ENCODE measurements at regions not wholly inside any gene's neighbourhood (a gene's known extent, or its start where the extent isn't known, plus 50 kb on each side); places are given as distances from the start of the nearest gene placed in this dataset.
A peak's percentile ranks its signal among the peaks of the same experiment; 100 is the strongest.

- peaks cover 22% of the 10 kb centered on the region for H3K4me1 Mint-ChIP-seq
- H3K27ac Mint-ChIP-seq, result peak overlapping the region; percentile 48; the same call in 1 of the 2 replicates
- no peak overlapping the region for H3K4me3 Mint-ChIP-seq
- H3K9me3 Mint-ChIP-seq, result no peaks in the 10 kb centered on the region
- no peak for DNase-seq (ENCODE audit: low spot score)
- no peak for TF ChIP-seq RELA (CRISPR knock-in tag; IDR thresholded peaks at IDR 0.05; ENCODE audit: borderline replicate concordance)
- TF ChIP-seq ZNF671 (CRISPR knock-in tag; IDR thresholded peaks at IDR 0.05), result no peak
- H3K27me3 Mint-ChIP-seq (ENCODE audit: low read depth), result no peaks in the 10 kb centered on the region
- peaks cover 67% of the 10 kb centered on the region for H3K36me3 Mint-ChIP-seq
- ChIA-PET POLR2A (interaction anchor here (0.7 kb wide), 1 partner anchor 408 kb away, joined by 3 read pairs; no protein-coding TSS in a partner anchor), CTCF (interaction anchor here (0.6 kb wide), 1 partner anchor 1714 kb away, joined by 4 read pairs; no protein-coding TSS in a partner anchor)
- no peak for ATAC-seq
Measured at GRCh38 chr9:115517335-115518075, 399.5 kb upstream of the TNC start.

GRCh38 chr9:115520646-115521045 lies 402.7 kb upstream of the TNC start:
- no peak for TF ChIP-seq ZSCAN18 (CRISPR knock-in tag; IDR thresholded peaks at IDR 0.05)
- TF ChIP-seq SOX15 (CRISPR knock-in tag; IDR thresholded peaks at IDR 0.05), result no peak
- no peak for TF ChIP-seq ZNF671 (CRISPR knock-in tag; IDR thresholded peaks at IDR 0.05)
- no peak for TF ChIP-seq TCF7 (CRISPR knock-in tag; IDR thresholded peaks at IDR 0.05; ENCODE audit: low read depth)
- TF ChIP-seq FOXK1 (CRISPR knock-in tag; IDR thresholded peaks at IDR 0.05), result no peak
- no peak for TF ChIP-seq PREB (CRISPR knock-in tag; IDR thresholded peaks at IDR 0.05; ENCODE audit: borderline replicate concordance)
- TF ChIP-seq NR1H2 (CRISPR knock-in tag; IDR thresholded peaks at IDR 0.05), result no peak
- TF ChIP-seq USF1 (CRISPR knock-in tag; IDR thresholded peaks at IDR 0.05), result no peak
- TF ChIP-seq HMGA2 (CRISPR knock-in tag; IDR thresholded peaks at IDR 0.05), result no peak
- TF ChIP-seq ZNF138 (CRISPR knock-in tag; conservative IDR thresholded peaks at IDR 0.05), result no peak
- no peak for TF ChIP-seq NFYB (CRISPR knock-in tag; conservative IDR thresholded peaks at IDR 0.05; ENCODE audit: low read depth)
- no peak for TF ChIP-seq RELA (CRISPR knock-in tag; IDR thresholded peaks at IDR 0.05; ENCODE audit: borderline replicate concordance)
- no peak for TF ChIP-seq SMAD4 (CRISPR knock-in tag; IDR thresholded peaks at IDR 0.05)
- no peak for TF ChIP-seq TP53 (CRISPR knock-in tag; IDR thresholded peaks at IDR 0.05)
- no peak for TF ChIP-seq ATF3 (CRISPR knock-in tag; conservative IDR thresholded peaks at IDR 0.05)
- no peak for TF ChIP-seq CDX4 (CRISPR knock-in tag; IDR thresholded peaks at IDR 0.05; ENCODE audit: borderline replicate concordance)
- Mint-ChIP-seq H3K4me3 (no peak overlapping the region), H3K27me3 (ENCODE audit: low read depth) (no peaks in the 10 kb centered on the region), H3K27ac (no peak overlapping the region), H3K4me1 (0 out of 2 replicates have a peak, but pooled peaks cover 3% of the 10 kb centered on the region), H3K36me3 (peaks cover 93% of the 10 kb centered on the region), H3K9me3 (no peaks in the 10 kb centered on the region)
- DNase-seq (ENCODE audit: low spot score) (no peak), ATAC-seq (no peak)
- POLR2A ChIA-PET, result no interaction called here
- CTCF ChIA-PET, result no interaction called here

GRCh38 chr9:115522912-115523311 lies 405.0 kb upstream of the TNC start:
- TF ChIP-seq MLX (CRISPR knock-in tag; IDR thresholded peaks at IDR 0.05) (no peak), ZNF232 (CRISPR knock-in tag; IDR thresholded peaks at IDR 0.05) (no peak), ETV6 (CRISPR knock-in tag; IDR thresholded peaks at IDR 0.05) (no peak), HMGXB4 (CRISPR knock-in tag; IDR thresholded peaks at IDR 0.05) (no peak), FOXK1 (CRISPR knock-in tag; IDR thresholded peaks at IDR 0.05) (no peak), NFE2L1 (CRISPR knock-in tag; IDR thresholded peaks at IDR 0.05) (no peak)
- POLR2A ChIA-PET, result no interaction called here
- Mint-ChIP-seq H3K4me3 (no peak overlapping the region), H3K27me3 (ENCODE audit: low read depth) (no peaks in the 10 kb centered on the region), H3K4me1 (0 out of 2 replicates have a peak, but pooled peaks cover 3% of the 10 kb centered on the region), H3K36me3 (peaks cover 81% of the 10 kb centered on the region), H3K27ac (no peak overlapping the region), H3K9me3 (peaks cover 5% of the 10 kb centered on the region)
- DNase-seq (ENCODE audit: low spot score), result no peak
- CTCF ChIA-PET, result no interaction called here
- ATAC-seq, result no peak
